Suppressor macrophage treated with lipopolysaccharide for 4 hours (primary cell): ENCODE measurements at regions not wholly inside any gene's neighbourhood (a gene's known extent, or its start where the extent isn't known, plus 50 kb on each side); places are given as distances from the start of the nearest gene placed in this dataset.
"Not testable (repeated sequence)": the region's sequence is repeated elsewhere in the genome, so short reads cannot be mapped to it uniquely, and the experiment has no call there.

Experiments
- DNase-seq: peaks from one replicate; pipeline ENCODE4 v3.0.0-alpha.2; 2020

DNA sequence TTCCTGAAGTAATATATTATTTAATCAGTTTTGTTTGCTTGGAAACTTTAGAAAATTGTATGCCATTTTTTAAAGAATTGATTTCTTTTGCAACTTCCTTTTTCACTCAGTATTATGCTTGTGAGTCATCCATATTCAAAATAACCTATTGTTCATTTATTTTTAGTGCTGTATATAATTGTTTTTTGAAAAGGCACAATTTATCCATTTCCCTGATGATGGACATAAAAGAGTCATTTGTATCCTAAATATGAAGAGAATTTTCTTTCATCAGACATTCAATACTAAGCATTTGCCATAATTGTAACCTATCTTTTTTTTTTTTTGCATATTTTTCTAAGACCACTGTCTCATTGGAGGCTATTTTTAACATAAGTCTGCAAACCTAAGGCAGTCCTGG, 134.1 kb upstream of the SERPINE2 start:
- DNase-seq, result no peak

DNA sequence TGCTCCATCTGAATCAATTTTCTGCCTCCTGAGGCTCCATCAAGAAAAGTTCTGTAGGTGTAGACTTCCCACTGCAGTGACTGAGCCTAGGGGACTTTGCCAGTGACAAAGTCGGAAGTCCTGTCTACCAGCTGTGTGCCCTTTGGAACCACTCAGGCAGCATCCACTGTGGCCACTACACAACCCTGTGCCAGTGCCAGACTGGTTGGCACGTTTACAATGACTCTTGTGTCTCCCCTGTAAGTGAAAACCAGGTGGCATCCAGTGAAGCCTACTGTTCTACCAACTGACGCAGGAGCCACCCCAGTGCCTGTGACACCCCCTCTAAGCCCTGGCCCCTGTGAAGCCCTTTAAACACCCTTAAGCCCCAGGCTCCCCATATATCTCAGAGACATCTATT, 132.1 kb upstream of the SERPINE2 start:
- DNase-seq, result no peak

DNA sequence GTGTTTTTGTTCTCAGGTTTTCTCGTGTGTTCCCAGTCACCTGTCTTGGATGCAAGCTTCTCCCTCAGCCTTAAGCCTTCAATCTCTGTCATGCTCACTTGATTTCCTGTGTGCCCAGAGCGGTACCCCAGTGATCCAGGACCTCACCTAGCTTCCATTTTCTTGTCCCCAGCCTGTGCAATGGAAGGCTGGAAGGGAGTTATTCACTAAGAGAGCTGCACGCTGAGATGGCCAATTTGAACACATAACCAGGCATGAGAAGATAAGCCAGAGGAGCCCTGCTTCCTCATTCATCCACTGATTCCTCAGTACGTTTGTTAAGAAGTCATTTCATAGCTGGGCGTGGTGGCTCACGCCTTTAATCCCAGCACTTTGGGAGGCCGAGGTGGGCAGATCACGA, 130.8 kb upstream of the SERPINE2 start:
- no peak for DNase-seq

DNA sequence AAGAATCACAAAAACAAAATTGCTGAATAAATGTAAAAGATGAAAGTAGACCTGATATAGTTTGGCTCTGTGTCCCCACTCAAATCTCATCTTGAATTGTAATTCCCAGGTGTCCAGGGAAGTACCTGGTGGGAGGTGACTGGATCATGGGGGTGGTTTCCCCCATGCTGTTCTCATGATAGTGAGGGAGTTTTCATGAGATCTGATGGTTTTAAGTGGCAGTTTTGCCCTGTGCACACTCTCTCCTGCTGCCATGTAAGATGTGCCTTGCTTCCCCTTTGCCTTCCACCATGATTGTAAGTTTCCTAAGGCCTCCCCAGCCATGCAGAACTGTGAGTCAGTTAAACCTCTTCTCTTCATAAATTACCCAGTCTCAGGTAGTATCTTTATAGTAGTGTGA, 128.7 kb upstream of the SERPINE2 start:
- not testable (repeated sequence) for DNase-seq

DNA sequence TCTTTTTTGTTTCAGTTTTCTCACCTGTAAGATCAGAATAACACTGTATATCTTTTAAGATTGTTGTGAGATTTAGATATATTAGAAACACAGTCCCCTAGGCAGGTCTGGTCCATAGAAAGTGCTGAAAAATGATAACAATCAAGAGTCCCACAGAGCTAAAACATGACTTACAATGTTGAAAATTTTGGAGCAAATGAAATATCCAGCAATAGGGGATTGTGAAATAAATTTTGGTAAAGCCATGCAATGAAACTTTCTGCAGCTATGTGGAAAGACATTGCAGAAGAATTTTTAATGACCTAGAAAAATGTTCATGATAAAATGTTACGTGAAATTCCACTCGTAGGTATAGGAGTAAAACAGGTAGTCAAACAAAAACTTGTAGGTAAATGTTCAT, 127.6 kb upstream of the SERPINE2 start:
- no peak for DNase-seq

DNA sequence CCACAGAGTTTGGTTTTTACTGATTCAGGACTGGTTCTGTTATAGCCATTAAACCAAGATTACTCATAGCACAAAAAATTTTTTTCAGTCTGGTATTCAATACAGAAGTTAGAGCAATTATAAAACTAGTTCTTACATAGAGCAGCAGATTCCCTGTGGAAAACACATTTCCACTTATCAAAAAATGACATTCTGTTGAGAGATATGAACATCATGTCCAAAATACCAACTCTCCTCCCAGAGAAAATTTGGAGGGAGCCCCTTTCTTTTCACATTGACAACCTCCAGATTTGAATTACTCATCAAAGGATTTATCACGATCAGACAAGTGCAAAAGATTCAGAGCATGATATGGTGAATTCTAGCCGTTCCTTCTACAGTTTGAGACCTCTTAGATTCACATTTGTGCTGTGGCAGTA, 126.8 kb upstream of the SERPINE2 start:
- DNase-seq, result no peak

DNA sequence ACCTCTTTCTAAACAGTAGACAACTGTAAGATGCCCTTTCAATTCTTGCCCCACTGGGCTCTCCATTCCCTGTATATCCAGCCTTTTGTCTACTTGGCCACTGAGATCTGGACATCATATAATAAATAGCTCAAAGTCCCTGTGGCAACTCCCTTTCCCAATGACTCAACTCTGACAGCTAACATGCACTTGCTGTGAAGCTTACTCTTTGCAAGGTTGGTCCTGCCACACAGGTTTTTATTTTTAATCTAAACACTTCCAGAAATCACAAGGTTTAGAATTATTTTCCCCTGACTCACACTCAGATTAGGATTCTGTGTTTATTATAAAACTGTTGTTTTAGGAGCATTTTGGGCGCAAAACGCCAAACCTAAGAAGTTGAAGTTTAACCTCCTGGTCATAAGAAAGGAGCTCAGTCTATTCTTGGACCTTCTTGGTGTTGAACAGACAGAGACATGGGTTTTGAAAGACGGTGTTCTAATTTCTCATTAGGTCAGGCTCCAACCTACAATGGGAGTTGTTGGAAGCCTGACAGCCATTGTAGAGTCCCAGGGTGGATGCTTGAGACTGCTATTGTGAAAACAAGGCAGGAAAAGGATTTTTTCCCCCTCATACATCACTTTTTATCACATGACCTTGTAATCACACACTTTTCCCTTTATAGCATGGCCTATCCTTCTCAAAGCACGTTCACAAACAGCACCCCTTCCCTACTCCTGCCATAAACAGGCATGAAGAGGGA, 124.7 kb upstream of the SERPINE2 start:
- no peak for DNase-seq

DNA sequence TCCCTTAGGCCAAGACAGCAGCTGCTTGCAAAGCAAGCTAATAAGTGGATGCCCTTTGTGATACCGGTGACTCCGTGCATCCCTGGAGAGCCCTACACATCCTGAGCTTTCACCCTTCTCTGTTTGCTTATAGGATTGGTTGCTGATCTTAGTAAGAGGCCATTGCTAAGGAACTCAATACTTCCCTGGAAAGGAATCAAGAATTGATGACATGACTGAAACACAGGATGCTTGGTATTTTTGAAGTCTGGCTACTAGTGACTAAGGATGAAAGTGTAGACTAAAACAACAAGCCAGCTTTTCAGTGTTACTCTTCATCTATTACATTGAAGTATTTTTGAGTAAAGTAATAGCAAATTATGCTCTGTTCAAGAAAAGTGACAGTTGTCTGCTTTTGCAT, 123.0 kb upstream of the SERPINE2 start:
- no peak for DNase-seq

DNA sequence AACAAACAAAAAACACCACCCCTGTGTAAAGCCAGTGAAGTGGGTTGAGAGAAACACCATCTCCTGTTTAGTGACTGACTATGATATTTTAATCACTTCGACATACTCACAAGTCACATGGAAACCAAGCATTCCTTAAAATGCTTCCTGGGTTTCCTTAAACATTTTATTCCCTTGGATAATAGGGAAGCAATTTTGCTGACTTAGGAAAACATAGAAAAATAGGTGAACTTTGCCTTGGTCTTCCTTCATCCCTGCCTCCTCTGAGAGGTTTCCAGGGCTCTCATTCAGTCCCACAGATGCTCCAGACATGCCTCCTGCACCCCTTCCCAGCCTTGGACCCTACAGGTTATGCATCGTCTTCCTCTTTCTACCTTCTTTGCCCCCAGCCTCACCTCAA, 122.6 kb upstream of the SERPINE2 start:
- DNase-seq, result no peak

DNA sequence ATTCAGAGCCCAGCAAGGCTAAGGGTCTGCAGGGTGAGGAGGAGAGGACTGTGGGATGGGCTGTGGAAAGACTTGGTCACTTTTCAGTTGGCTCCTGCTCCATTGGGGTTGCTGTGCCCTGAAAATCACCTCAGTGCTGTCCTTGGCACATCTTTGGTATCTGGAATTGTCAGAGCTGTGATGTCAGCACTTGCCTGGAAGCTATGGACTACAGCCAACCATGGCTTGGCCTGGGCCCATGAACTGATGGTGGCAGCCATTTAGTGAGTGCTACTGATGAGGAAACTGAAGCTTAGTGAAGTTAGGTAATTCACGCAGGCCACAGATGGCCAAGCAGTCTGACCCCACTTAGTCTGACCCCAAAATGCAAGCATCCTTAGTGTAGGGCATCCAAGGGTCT, 121.8 kb upstream of the SERPINE2 start:
- DNase-seq, result no peak

DNA sequence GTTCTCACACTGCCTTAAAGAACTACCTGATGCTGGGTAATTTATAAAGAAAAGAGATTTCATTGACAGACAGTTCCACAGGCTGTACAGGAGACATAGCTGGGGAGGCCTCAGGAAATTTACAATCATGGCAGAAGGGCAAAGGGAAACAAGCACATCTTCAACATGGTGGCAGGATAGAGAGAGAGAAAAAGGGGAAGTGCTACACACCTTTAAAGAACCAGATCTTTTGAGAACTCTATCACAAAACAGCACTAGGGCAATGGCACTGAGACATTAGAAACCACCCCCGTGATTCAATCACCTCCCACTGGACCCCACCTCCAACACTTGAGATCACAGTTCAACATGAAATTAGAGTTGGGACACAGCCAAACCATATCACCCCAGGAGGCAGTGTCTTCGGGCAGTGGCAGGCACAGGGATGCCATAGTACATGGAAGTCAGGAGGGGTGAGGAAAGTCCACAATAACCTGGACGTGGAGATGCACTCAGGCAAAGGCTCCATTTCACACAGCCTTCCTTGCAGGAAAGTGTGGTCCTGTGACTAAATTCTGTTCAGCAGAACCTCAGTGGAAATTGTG, 120.4 kb upstream of the SERPINE2 start:
- no peak for DNase-seq

DNA sequence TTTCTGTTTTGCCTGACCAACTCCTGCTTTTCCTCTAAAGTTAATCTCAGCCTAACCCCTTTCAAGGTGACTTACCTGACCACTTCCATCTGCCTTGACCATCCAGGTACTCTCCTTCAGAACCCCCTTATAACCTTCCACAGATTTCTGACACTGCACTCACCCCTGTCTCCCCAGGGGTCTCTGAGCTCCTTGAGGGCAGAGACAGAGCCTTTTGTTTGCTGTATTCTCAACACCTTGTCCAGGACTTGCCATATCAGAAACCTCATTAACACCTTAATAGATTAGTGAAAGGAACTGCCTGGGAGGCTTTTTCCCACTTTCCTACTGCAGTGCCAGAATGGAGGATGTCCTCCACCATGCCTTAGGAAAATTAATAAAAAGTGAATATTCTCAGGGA, 119.7 kb upstream of the SERPINE2 start:
- DNase-seq, result no peak

DNA sequence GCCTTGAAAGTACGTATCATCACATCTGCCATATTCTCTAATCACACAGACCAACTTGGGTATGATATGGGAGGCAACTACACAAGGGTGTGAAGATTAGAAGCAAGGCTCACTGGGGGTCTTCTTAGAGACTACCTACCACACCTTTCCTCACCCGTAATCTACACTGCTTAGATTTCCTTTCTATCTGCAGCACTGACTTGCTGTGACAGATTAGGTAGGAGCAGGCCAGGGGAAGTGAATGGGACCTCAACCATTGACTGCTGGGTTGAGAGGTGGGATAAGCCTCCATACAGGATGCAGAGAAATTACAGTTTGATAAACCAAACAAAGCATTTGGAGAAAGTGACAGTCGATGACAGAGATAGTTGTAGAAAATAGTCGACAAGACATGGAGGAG, 119.0 kb upstream of the SERPINE2 start:
- DNase-seq, result no peak

DNA sequence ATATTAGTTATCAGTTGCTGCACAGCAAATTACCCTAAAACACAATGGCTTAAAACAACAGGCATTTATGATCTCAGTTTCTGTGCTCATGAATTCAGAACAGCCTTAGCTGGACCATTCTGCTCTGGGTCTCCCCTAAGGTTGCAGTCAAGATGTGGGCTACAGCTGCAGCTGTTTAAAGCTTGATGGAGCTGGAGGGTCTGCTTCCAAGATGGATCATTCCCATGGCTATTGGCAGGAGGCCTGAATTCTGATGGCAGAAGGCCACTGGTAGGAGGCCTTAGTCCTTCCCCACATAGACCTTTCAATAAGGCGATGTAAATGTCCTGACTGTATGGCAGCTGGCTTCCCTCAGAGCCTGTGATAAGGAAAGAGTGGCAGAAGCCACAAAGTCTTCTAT, 118.6 kb upstream of the SERPINE2 start:
- no peak for DNase-seq

DNA sequence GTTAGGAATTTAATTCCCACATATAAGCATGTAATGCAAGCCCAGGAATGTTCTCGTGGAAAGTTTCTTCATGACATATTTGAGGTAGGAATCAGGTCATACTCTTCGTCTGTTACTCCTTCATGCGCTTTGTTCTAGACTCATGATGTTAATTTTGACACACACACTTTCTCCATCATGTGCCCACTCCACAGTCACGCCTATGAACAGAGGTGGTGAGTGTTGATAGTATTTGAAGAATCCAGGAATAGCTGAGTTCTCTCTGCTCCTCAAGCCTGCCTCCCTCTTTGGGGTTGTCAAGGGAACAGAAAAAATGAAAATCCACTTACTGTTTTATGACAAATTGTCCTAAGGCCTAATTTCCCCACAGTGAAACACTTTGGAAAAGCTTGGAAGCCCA, 117.3 kb upstream of the SERPINE2 start:
- no peak for DNase-seq

DNA sequence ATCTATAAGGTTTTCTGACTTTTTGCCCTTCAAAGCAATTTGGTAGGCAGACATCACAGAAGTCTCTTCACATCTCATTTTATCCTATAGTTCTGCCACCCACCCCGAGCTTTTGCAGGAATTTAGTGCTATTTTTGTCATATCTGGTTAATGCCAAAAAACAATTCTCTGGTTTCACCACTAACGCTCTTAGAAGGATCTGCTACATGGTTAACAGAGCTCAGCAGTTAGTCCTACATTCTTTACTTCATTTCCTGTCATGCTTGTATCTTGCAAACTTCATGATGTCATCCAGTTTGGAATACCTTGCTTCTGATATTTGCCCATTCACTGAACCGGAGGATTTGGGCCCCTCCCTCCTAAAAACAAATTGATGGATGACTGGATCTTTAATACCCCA, 116.8 kb upstream of the SERPINE2 start:
- DNase-seq, result no peak

DNA sequence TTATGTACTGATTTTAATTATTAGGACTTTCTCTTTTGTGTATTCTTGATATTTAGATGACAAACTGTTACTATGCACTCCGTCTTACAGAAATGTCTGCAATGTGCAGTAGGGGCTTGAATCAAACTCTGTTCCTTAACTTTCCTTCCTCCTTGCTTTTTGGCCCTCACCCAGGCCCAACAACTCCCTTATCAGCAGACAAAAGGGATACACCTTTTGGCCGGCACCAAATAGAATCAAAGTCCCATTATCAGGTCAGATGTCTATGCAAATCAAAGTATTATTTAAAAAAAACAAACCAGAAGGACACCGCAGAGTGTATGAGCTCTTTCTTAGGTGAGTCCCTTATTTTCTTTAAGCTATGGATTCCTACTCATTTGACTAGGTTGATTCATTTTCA, 116.3 kb upstream of the SERPINE2 start:
- no peak for DNase-seq

DNA sequence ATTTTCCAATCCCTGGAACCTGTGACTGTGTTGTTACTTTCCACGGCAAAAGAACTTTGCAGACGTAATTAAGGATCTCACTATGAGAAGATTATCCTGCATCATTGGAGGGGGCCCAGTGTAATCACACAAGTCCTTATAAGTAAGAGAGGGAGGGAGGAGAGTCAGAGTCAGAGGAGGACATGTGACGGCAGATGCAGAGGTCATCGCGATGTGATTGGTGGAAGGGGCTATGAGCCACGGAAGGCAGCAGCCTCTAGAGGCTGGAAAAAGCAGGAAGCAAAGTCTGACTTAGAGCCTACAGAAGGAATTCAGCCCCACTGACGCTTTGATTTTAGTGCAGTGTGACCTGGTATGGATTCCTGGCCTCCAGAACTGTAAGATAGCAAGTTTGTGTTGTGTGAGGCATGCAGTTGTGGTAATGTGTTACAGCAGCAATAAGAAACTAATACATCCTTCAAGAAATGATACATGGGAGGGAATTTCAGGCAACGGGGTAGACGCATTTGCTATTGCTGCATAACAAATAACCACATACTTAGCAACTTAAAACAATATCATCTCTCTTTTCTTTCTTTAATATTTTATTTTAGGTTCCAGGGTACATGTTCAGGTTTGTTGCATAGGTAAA, 112.7 kb upstream of the SERPINE2 start:
- no peak for DNase-seq

DNA sequence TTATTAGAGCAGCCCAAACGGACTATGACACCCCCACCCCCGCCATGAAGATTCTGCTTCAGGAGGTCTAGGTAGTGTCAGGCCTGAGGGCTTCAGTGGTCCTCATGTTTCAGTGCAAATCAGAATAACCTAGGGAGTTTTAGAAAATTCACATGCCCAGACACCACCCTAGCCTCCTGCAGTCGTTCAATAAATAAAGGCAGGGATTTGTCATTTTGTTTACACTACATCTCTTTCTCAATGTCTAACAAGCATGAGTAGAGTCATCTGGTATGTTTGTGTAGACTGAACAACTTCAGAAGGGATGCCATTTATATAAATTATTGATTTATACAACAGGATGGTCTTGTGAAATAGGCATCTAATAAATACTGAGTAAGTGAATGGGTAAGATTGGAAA, 112.1 kb upstream of the SERPINE2 start:
- DNase-seq, result no peak

DNA sequence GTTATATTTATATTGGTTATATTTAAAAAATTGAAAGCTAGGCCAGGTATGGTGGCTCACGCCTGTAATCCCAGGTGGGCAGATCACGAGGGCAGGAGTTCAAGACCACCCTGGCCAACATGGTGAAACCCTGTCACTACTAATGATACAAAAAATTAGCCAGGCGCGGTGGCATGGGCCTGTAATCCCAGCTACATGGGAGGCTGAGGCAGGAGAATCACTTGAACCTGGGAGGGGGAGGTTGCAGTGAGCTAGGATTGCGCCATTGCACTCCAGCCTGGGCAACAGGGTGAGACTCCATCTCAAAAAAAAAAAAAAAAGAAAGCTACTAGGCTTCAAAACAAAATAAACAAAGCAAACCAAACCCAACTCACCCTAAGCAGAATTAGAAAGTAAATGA, 109.0 kb upstream of the SERPINE2 start:
- not testable (repeated sequence) for DNase-seq

DNA sequence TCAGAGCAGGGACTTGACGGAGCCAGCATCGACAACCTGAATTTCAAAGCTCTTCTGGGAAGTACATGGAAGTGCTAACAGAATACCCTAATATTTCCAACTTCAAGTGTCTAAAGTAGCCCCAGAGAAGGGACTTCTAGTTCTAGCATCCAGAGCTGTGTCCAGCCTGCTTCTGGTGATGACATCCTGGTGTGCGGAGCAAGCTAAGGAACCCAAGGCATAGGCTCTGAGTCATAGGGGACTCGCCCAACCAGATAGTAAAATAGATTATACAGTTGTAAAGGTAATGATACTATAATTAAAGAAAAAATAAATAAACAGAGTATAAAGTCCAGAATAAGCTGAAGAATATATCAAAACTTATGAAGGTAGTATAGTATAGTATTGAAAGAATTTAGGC, 108.1 kb upstream of the SERPINE2 start:
- no peak for DNase-seq

DNA sequence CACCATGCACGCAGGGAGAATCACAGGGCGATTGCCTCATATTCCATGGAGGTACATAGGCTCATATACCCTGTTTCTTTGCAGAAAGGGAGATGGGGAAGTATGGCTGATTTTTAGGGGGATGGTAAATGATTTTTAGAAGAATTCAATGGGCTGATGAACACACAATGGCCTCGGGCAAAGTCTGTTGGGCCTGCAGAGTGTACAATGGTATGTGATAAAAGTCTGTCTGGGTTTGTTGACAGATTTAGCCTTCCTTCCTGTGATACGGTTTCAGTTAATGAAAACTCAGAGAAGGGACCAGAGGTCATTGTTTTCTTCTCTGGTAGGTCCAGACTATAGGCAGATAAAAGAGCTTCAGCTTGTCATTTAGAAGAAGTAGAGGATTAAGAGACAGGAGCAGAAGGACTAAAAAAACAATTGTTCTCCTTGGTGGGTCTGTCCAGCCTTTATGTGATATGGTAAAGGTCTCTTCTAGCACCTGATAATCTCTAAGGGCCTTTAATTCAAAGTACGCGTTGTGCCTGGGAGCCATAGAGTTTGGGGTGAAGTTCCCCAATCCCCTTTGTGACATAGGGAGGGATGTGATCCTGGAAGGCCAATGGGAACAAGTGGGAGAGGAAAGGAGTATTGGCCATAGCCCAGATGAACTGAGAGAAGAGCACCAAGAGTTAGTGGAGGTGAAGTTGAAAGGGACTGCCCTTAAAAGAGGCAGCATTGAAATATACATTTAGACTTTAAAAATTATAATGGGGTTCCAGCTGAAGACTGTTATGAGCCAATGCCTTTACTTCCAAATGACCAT, 107.5 kb upstream of the SERPINE2 start:
- no peak for DNase-seq

DNA sequence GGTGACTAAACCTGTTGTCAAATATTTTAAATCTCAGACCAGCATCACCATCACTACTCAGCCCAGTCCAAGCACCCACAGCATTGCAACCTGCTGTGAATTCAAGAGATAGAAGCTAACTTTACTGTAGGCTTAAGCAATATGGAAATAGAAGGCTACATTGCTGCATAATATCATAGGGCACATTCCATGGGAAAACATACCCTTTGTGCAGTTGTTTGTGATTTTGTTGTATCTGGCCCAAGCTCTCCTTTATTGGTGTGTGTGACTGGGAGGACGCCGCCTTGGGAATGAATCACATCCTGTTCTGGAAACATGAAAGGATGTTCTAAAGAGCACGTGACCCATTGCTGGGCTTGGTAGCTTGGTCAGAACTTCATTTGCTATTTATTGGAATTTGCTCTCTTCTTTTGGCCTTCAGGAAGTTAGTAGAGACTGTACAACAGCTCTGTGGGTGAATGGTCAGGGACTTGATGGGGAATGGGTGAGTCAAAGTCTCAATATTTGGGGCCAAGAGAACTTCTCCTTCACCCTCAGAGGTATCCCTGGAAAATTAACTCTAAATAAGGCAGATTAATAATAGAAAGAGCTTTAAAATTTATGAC, 106.8 kb upstream of the SERPINE2 start:
- no peak for DNase-seq
